HuH-7.5 (cell line): ENCODE measurements at regions not wholly inside any gene's neighbourhood (a gene's known extent, or its start where the extent isn't known, plus 50 kb on each side); places are given as distances from the start of the nearest gene placed in this dataset.

ENCODE experiments used
- DNase-seq: peaks from one replicate; pipeline ENCODE4 v3.0.0; 2011; ENCODE audit warnings: low spot score

GRCh38 chr16:62565706-62566105 is 529.5 kb upstream of the CDH8 start:
- DNase-seq, result no peak

- DNase-seq, result no peak
Observed at GRCh38 chr16:62564291-62564690, 528.1 kb upstream of the CDH8 start.

- DNase-seq, result no peak
Observed at GRCh38 chr16:62562121-62562520, 525.9 kb upstream of the CDH8 start.

GRCh38 chr16:62549875-62550274 is 513.6 kb upstream of the CDH8 start:
- no peak for DNase-seq

GRCh38 chr16:62548095-62548494 is 511.9 kb upstream of the CDH8 start:
- no peak for DNase-seq

GRCh38 chr16:62546701-62547100 is 510.5 kb upstream of the CDH8 start:
- no peak for DNase-seq

GRCh38 chr16:62545039-62545438 is 508.8 kb upstream of the CDH8 start:
- DNase-seq, result no peak

- DNase-seq, result no peak
Observed at GRCh38 chr16:62543516-62543915, 507.3 kb upstream of the CDH8 start.

GRCh38 chr16:62539657-62540056 is 503.4 kb upstream of the CDH8 start:
- no peak for DNase-seq

GRCh38 chr16:62530426-62530825 is 494.2 kb upstream of the CDH8 start:
- DNase-seq, result no peak

GRCh38 chr16:62516001-62516400 is 479.8 kb upstream of the CDH8 start:
- DNase-seq, result no peak

- no peak for DNase-seq
Observed at GRCh38 chr16:62503073-62503472, 466.8 kb upstream of the CDH8 start.

- DNase-seq, result no peak
Observed at GRCh38 chr16:62478903-62479458, 442.7 kb upstream of the CDH8 start.

- DNase-seq, result no peak
Observed at GRCh38 chr16:62477796-62478195, 441.6 kb upstream of the CDH8 start.

GRCh38 chr16:62475573-62475972 is 439.3 kb upstream of the CDH8 start:
- no peak for DNase-seq

GRCh38 chr16:62462971-62463370 is 426.7 kb upstream of the CDH8 start:
- no peak for DNase-seq

- no peak for DNase-seq
Observed at GRCh38 chr16:62450291-62450690, 414.1 kb upstream of the CDH8 start.

GRCh38 chr16:62445909-62446308 is 409.7 kb upstream of the CDH8 start:
- DNase-seq, result no peak

- no peak for DNase-seq
Observed at GRCh38 chr16:62424206-62424605, 388.0 kb upstream of the CDH8 start.

- DNase-seq, result no peak
Observed at GRCh38 chr16:62408760-62409159, 372.5 kb upstream of the CDH8 start.

GRCh38 chr16:62406387-62406786 is 370.1 kb upstream of the CDH8 start:
- DNase-seq, result no peak

- DNase-seq, result no peak
Observed at GRCh38 chr16:62404842-62405611, 368.8 kb upstream of the CDH8 start.

- DNase-seq, result no peak
Observed at GRCh38 chr16:62392698-62393097, 356.5 kb upstream of the CDH8 start.

GRCh38 chr16:62391940-62392339 is 355.7 kb upstream of the CDH8 start:
- DNase-seq, result no peak
